KMS-11 (cell line): ENCODE measurements at regions not wholly inside any gene's neighbourhood (a gene's known extent, or its start where the extent isn't known, plus 50 kb on each side); places are given as distances from the start of the nearest gene placed in this dataset.

Experiments used
- H2AFZ ChIP-seq: fragments of 200-600 bp; sonication (generic); 2 replicates; pipeline ENCODE4 v1.6.1; 2016; ENCODE audit warnings: antibody characterized with exemption, mixed run types, low read depth
- H3K27ac ChIP-seq: fragments of 200-600 bp; sonication (generic); 2 replicates; pipeline ENCODE4 v1.6.1; 2016; ENCODE audit warnings: mild to moderate bottlenecking, mixed run types
- H3K27me3 ChIP-seq: fragments of 200-600 bp; sonication (generic); 2 replicates; pipeline ENCODE4 v1.6.1; 2017; ENCODE audit warnings: mild to moderate bottlenecking, low read depth, mixed run types, moderate library complexity; ENCODE audit not compliant: insufficient read depth
- H3K36me3 ChIP-seq: fragments of 200-600 bp; sonication (generic); 2 replicates; pipeline ENCODE4 v1.6.1; 2017; ENCODE audit warnings: mild to moderate bottlenecking, mixed run types; ENCODE audit not compliant: insufficient read depth
- H3K4me1 ChIP-seq: fragments of 200-600 bp; sonication (generic); 2 replicates; pipeline ENCODE4 v1.6.1; 2016; ENCODE audit warnings: mild to moderate bottlenecking, low read depth, mixed run types; ENCODE audit not compliant: poor library complexity, severe bottlenecking
- H3K4me2 ChIP-seq: fragments of 200-600 bp; sonication (generic); 2 replicates; pipeline ENCODE4 v1.7.0; 2016; ENCODE audit warnings: mild to moderate bottlenecking, mixed run types
- H3K4me3 ChIP-seq: fragments of 200-600 bp; sonication (generic); IDR thresholded peaks from 2 replicates; pipeline ENCODE4 v1.6.1; 2017; ENCODE audit warnings: low read depth, low read length, mixed read lengths; ENCODE audit not compliant: insufficient read depth
- H3K79me2 ChIP-seq: fragments of 200-600 bp; sonication (generic); 2 replicates; pipeline ENCODE4 v1.6.1; 2016; ENCODE audit warnings: low read depth, mixed run types; ENCODE audit not compliant: insufficient read depth
- H3K9ac ChIP-seq: fragments of 200-600 bp; sonication (generic); 2 replicates; pipeline ENCODE4 v1.6.1; 2016; ENCODE audit warnings: mild to moderate bottlenecking, mixed run types
- H4K20me1 ChIP-seq: fragments of 200-600 bp; sonication (generic); 2 replicates; pipeline ENCODE4 v1.6.1; 2016; ENCODE audit warnings: mild to moderate bottlenecking, mixed run types; ENCODE audit not compliant: insufficient read depth
- TF ChIP-seq, protein P1 (sequence below): fragments of 200-600 bp; sonication (generic); conservative IDR thresholded peaks from 2 replicates; pipeline ENCODE4 v1.6.1; 2017; ENCODE audit warnings: low read depth, mild to moderate bottlenecking, antibody characterized with exemption, low read length, moderate library complexity, mixed read lengths

DNA sequence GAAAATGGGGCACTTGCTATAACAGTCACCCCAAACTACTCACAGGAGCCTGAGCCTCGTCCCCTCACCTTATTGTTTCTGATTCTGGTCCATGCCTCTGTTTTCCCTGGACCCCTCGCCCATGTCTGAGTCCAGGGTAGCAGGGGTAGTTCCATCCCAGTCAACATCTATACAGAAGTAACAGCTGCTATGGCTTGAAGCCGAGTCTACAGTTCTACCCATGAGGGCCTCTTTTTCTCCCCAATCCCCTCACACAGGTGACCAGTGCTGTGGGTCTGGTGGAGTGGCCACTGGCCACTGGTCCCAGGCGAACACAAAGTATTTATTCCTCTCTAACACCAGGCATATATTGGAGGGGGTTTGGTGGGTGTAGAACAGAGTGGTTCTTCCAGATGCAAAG is 116.4 kb downstream of the ZNF280B start:
- no peak overlapping the region for H3K4me2 ChIP-seq
- TF ChIP-seq, protein P1, sequence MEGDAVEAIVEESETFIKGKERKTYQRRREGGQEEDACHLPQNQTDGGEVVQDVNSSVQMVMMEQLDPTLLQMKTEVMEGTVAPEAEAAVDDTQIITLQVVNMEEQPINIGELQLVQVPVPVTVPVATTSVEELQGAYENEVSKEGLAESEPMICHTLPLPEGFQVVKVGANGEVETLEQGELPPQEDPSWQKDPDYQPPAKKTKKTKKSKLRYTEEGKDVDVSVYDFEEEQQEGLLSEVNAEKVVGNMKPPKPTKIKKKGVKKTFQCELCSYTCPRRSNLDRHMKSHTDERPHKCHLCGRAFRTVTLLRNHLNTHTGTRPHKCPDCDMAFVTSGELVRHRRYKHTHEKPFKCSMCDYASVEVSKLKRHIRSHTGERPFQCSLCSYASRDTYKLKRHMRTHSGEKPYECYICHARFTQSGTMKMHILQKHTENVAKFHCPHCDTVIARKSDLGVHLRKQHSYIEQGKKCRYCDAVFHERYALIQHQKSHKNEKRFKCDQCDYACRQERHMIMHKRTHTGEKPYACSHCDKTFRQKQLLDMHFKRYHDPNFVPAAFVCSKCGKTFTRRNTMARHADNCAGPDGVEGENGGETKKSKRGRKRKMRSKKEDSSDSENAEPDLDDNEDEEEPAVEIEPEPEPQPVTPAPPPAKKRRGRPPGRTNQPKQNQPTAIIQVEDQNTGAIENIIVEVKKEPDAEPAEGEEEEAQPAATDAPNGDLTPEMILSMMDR = no peak
- H3K4me1 ChIP-seq = no peaks in the 10 kb centered on the region
- no peak overlapping the region for H3K4me3 ChIP-seq
- no peak overlapping the region for H3K27ac ChIP-seq
- no peaks in the 10 kb centered on the region for H3K27me3 ChIP-seq
- H3K9ac ChIP-seq = no peak overlapping the region
- no peaks in the 10 kb centered on the region for H3K79me2 ChIP-seq
- no peak overlapping the region for H2AFZ ChIP-seq
- no peaks in the 10 kb centered on the region for H3K36me3 ChIP-seq
- no peaks in the 10 kb centered on the region for H4K20me1 ChIP-seq

DNA sequence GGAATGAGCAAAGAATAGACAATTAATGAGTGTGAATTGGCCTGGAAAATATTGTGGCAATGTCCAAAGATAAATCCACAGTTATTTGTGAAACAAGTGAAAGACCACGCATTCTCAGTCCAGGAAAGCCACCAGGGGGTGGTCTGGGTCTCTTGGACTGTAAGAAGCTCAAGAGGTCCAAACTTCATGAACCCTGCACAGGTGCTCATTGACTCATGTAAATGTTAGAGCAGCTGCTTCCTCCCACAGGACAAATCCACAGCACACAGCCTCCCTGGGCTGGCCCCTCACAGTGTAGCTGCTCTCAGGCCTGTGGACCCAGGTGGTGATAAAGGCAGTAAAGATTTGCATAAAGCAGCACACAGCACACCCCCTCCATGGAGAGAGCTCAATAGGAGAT is 114.0 kb downstream of the ZNF280B start:
- no peaks in the 10 kb centered on the region for H3K79me2 ChIP-seq
- no peaks in the 10 kb centered on the region for H3K27me3 ChIP-seq
- no peaks in the 10 kb centered on the region for H3K36me3 ChIP-seq
- H4K20me1 ChIP-seq = no peaks in the 10 kb centered on the region
- H2AFZ ChIP-seq = no peak overlapping the region
- no peak overlapping the region for H3K4me3 ChIP-seq
- no peaks in the 10 kb centered on the region for H3K4me1 ChIP-seq
- H3K4me2 ChIP-seq = no peak overlapping the region
- H3K9ac ChIP-seq = no peak overlapping the region
- TF ChIP-seq, protein P1 = no peak
- no peak overlapping the region for H3K27ac ChIP-seq

DNA sequence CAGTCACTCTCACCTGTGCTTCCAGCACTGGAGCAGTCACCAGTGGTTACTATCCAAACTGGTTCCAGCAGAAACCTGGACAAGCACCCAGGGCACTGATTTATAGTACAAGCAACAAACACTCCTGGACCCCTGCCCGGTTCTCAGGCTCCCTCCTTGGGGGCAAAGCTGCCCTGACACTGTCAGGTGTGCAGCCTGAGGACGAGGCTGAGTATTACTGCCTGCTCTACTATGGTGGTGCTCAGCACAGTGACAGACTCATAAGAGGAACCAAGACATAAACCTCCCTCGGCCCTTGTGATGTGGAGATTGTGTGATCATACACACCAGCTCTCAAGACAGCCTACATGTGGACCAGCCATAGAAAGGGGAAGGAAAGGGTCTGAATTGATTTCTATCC is 113.3 kb downstream of the ZNF280B start:
- H3K4me1 ChIP-seq = no peaks in the 10 kb centered on the region

DNA sequence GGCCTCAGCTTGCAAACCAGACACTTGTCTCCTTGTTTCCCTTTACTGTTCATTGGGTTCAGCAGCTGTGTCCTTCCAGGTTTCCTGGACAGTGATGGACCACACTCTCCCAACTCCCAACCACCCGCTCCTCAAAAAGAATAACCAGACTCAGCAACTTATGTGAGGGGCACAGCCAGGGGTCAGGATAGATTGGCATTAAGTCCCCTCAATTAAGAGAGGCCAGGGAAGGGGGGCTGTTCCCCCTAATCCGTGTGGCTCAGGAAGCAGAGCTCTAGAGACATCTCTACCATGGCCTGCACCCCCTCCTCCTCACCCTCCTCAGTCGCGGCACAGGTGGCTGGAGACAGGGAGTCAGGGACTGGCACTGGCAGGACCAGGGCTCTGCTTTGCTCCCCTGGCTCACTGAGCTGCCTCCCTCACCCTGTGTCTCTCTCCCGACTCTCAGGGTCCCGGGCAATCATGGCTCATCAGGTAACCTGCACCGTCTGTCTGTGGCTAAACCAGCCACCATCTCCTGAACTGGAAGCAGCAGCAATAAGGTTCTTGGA is 111.7 kb downstream of the ZNF280B start:
- Histone ChIP-seq H3K4me1 (no peaks in the 10 kb centered on the region), H2AFZ (no peak overlapping the region), H3K36me3 (no peaks in the 10 kb centered on the region), H3K27me3 (no peaks in the 10 kb centered on the region), H3K4me3 (no peak overlapping the region), H3K9ac (no peak overlapping the region), H3K27ac (no peak overlapping the region), H4K20me1 (no peaks in the 10 kb centered on the region), H3K4me2 (no peak overlapping the region), H3K79me2 (no peaks in the 10 kb centered on the region)
- TF ChIP-seq, protein P1 = no peak

More for the DNA sequence above, 113.3 kb downstream of the ZNF280B start:
- Histone ChIP-seq H3K36me3 (no peaks in the 10 kb centered on the region), H3K27me3 (no peaks in the 10 kb centered on the region), H3K27ac (no peak overlapping the region), H2AFZ (no peak overlapping the region), H3K4me2 (no peak overlapping the region), H3K79me2 (no peaks in the 10 kb centered on the region), H3K4me3 (no peak overlapping the region), H4K20me1 (no peaks in the 10 kb centered on the region), H3K9ac (no peak overlapping the region)
- TF ChIP-seq, protein P1 = no peak
